ENCODE measurements at regions not wholly inside any gene's neighbourhood (a gene's known extent, or its start where the extent isn't known, plus 50 kb on each side); places are given as distances from the start of the nearest gene placed in this dataset.

GRCh38 chr6:55642366-55642765 lies 63.4 kb upstream of the HMGCLL1 start:
- no peaks in the 10 kb centered on the region for H3K4me1 ChIP-seq (ENCODE audit: control insufficient read depth, insufficient read depth, low read length)
- H3K9me3 ChIP-seq (ENCODE audit: control insufficient read depth, low read length), result peaks cover 6% of the 10 kb centered on the region
- H3K36me3 ChIP-seq (ENCODE audit: control insufficient read depth, insufficient read depth, low read length, severe bottlenecking), result no peaks in the 10 kb centered on the region
- no peak overlapping the region for H3K9ac ChIP-seq (ENCODE audit: low read length)
- no peak for DNase-seq (ENCODE audit: low read depth)
- no peaks in the 10 kb centered on the region for H3K27me3 ChIP-seq (replicated peaks; ENCODE audit: control insufficient read depth, insufficient read depth, low read length)
- no peak overlapping the region for H3K4me3 ChIP-seq (ENCODE audit: low read length)

GRCh38 chr6:55636406-55637102 lies 57.6 kb upstream of the HMGCLL1 start:
- peak; percentile 82 for DNase-seq (ENCODE audit: low read depth)
- H3K4me1 ChIP-seq (ENCODE audit: control insufficient read depth, insufficient read depth, low read length), result peaks cover 11% of the 10 kb centered on the region
- no peaks in the 10 kb centered on the region for H3K9me3 ChIP-seq (ENCODE audit: control insufficient read depth, low read length)
- no peak overlapping the region for H3K9ac ChIP-seq (ENCODE audit: low read length)
- H3K36me3 ChIP-seq (ENCODE audit: control insufficient read depth, insufficient read depth, low read length, severe bottlenecking), result no peaks in the 10 kb centered on the region
- no peaks in the 10 kb centered on the region for H3K27me3 ChIP-seq (replicated peaks; ENCODE audit: control insufficient read depth, insufficient read depth, low read length)
- H3K4me3 ChIP-seq (ENCODE audit: low read length), result no peak overlapping the region

GRCh38 chr6:55633471-55633870 lies 54.5 kb upstream of the HMGCLL1 start:
- H3K9ac ChIP-seq (ENCODE audit: low read length), result no peak overlapping the region
- no peaks in the 10 kb centered on the region for H3K36me3 ChIP-seq (ENCODE audit: control insufficient read depth, insufficient read depth, low read length, severe bottlenecking)
- no peaks in the 10 kb centered on the region for H3K27me3 ChIP-seq (replicated peaks; ENCODE audit: control insufficient read depth, insufficient read depth, low read length)
- peaks cover 11% of the 10 kb centered on the region for H3K4me1 ChIP-seq (ENCODE audit: control insufficient read depth, insufficient read depth, low read length)
- DNase-seq (ENCODE audit: low read depth), result no peak
- no peaks in the 10 kb centered on the region for H3K9me3 ChIP-seq (ENCODE audit: control insufficient read depth, low read length)
- H3K4me3 ChIP-seq (ENCODE audit: low read length), result no peak overlapping the region

GRCh38 chr6:55632953-55633352 lies 54.0 kb upstream of the HMGCLL1 start:
- Histone ChIP-seq H3K4me3 (ENCODE audit: low read length) (no peak overlapping the region), H3K9ac (ENCODE audit: low read length) (no peak overlapping the region), H3K27me3 (replicated peaks; ENCODE audit: control insufficient read depth, insufficient read depth, low read length) (no peaks in the 10 kb centered on the region), H3K4me1 (ENCODE audit: control insufficient read depth, insufficient read depth, low read length) (peaks cover 11% of the 10 kb centered on the region), H3K9me3 (ENCODE audit: control insufficient read depth, low read length) (no peaks in the 10 kb centered on the region), H3K36me3 (ENCODE audit: control insufficient read depth, insufficient read depth, low read length, severe bottlenecking) (no peaks in the 10 kb centered on the region)
- DNase-seq (ENCODE audit: low read depth), result peak; percentile 19
